HEK293T (cell line): ENCODE measurements at regions not wholly inside any gene's neighbourhood (a gene's known extent, or its start where the extent isn't known, plus 50 kb on each side); places are given as distances from the start of the nearest gene placed in this dataset.

Experiments used
- CTCF ChIA-PET: fragments of 350-600 bp; formaldehyde crosslinking; extraction: SDS; loops from one replicate; lab custom pipeline; 2021; ENCODE audit warnings: antibody characterized with exemption, inconsistent platforms; lab: Yijun Ruan, JAX
- POLR2A ChIA-PET: fragments of 350-600 bp; formaldehyde crosslinking; extraction: SDS; loops from one replicate; lab custom pipeline; 2020; ENCODE audit warnings: antibody characterized with exemption, inconsistent platforms; lab: Yijun Ruan, JAX
- DNase-seq: peaks from one replicate; pipeline ENCODE4 v3.0.0; 2012; ENCODE audit warnings: mixed read lengths; ENCODE audit errors: extremely low spot score
- ARNT ChIP-seq: fragments of 450-650 bp; IDR thresholded peaks from 2 replicates; pipeline ENCODE4 v1.6.1; 2017; ENCODE audit warnings: mild to moderate bottlenecking
- BHLHE40 ChIP-seq: fragments of 450-650 bp; IDR thresholded peaks from 2 replicates; pipeline ENCODE4 v1.6.1; 2016; ENCODE audit warnings: mild to moderate bottlenecking, moderate library complexity, borderline replicate concordance
- CTBP1 ChIP-seq: fragments of 450-650 bp; IDR thresholded peaks from 2 replicates; pipeline ENCODE4 v1.6.1; 2016; ENCODE audit warnings: borderline replicate concordance
- ELF4 ChIP-seq: fragments of 450-650 bp; IDR thresholded peaks from 2 replicates; pipeline ENCODE4 v1.6.1; 2017; ENCODE audit warnings: antibody characterized with exemption
- FOXA1 ChIP-seq: fragments of 450-650 bp; IDR thresholded peaks from 2 replicates; pipeline ENCODE4 v1.6.1; 2016; ENCODE audit warnings: mild to moderate bottlenecking
- FOXK2 ChIP-seq: fragments of 450-650 bp; IDR thresholded peaks from 2 replicates; pipeline ENCODE4 v1.6.1; 2016; ENCODE audit warnings: mild to moderate bottlenecking
- FOXM1 ChIP-seq: fragments of 450-650 bp; IDR thresholded peaks from 2 replicates; pipeline ENCODE4 v1.6.1; 2017; ENCODE audit warnings: mild to moderate bottlenecking, borderline replicate concordance
- HDGF ChIP-seq: fragments of 450-650 bp; IDR thresholded peaks from 2 replicates; pipeline ENCODE4 v1.6.1; 2017; ENCODE audit warnings: antibody characterized with exemption, borderline replicate concordance
- L3MBTL2 ChIP-seq: fragments of 450-650 bp; conservative IDR thresholded peaks from 2 replicates; pipeline ENCODE4 v1.6.1; 2016; ENCODE audit warnings: mild to moderate bottlenecking
- LEF1 ChIP-seq: fragments of 450-650 bp; IDR thresholded peaks from 2 replicates; pipeline ENCODE4 v1.6.1; 2017; ENCODE audit warnings: mild to moderate bottlenecking, borderline replicate concordance
- NFRKB ChIP-seq: fragments of 450-650 bp; IDR thresholded peaks from 2 replicates; pipeline ENCODE4 v1.6.1; 2016; ENCODE audit warnings: mild to moderate bottlenecking, moderate library complexity
- SP1 ChIP-seq: fragments of 450-650 bp; IDR thresholded peaks from 2 replicates; pipeline ENCODE4 v1.6.1; 2017
- SUZ12 ChIP-seq: fragments of 450-650 bp; IDR thresholded peaks from 2 replicates; pipeline ENCODE4 v1.6.1; 2016; ENCODE audit warnings: mild to moderate bottlenecking
- TARDBP ChIP-seq: fragments of 450-650 bp; IDR thresholded peaks from 2 replicates; pipeline ENCODE4 v1.6.1; 2016
- ZNF384 ChIP-seq: fragments of 450-650 bp; IDR thresholded peaks from 2 replicates; pipeline ENCODE4 v1.6.1; 2016
- TF ChIP-seq, protein P1 (sequence below): fragments of 450-650 bp; IDR thresholded peaks from 2 replicates; pipeline ENCODE4 v1.6.1; 2016

DNA sequence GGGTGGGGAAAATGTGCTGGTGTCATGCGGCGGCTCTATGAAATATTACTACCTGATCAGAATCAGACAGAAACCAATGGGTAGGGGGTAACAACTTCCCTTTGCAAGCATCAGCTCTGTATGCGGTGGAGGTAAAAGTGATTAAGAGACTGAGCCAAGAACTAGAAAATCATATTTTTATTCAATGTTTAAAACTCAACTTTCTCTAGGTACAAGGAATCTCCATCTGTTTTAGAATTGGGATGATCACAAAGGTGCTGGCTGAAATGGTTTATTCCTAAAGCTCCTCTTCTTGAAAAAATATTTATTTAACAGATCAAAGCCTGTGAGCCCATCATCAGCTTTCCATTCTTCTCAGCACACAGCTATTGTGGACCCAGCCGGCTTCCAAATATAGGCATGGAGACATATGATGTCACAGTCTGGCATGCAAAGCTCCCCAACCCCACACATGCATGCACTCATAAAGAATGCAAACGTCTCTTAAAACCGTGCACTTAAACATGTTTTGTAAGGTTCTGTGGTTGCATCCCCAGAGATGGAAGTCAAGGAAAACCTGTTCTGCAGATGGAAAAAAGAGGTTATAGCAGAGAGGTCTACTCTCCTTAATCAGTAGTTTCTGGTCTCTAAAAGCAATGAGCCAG, 126.0 kb downstream of the SKIDA1 start:
- DNase-seq: peak; percentile 19
- ChIA-PET CTCF (no interaction called here), POLR2A (no interaction called here)
- no peak for TF ChIP-seq SUZ12

DNA sequence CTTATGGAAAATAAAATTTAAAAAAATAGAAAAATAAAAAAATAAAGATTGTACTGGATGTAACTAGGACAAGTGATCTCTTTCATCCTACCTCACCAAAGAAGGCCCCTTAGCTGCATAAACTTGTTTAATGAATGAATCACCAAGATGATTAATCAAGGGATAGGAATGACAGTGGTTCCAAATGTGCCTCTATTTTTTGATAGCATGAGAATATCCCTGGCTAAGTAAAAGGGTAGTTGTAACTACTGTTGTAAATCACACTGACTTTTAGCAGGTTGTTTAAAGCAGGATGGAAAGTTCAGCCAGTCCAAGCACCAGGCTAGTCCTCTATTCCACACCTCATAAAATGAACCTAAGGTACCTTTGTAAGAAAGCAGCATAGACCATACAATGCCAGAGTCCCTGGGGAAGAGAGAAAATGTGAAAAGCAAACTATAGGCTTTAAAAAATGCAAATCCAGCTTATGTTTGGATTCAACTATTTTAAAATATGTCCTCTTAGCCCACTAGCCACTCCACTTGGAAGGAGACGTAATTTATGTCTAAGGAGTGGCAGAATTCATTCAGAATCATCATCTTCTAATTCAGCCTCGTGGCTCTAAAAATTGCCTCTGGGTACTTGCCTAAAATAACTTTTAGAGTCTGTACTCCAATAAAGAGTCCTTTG, 126.8 kb downstream of the SKIDA1 start:
- POLR2A ChIA-PET: no interaction called here
- CTCF ChIA-PET: no interaction called here
- DNase-seq: no peak
- no peak for TF ChIP-seq TARDBP
- TF ChIP-seq, protein P1, sequence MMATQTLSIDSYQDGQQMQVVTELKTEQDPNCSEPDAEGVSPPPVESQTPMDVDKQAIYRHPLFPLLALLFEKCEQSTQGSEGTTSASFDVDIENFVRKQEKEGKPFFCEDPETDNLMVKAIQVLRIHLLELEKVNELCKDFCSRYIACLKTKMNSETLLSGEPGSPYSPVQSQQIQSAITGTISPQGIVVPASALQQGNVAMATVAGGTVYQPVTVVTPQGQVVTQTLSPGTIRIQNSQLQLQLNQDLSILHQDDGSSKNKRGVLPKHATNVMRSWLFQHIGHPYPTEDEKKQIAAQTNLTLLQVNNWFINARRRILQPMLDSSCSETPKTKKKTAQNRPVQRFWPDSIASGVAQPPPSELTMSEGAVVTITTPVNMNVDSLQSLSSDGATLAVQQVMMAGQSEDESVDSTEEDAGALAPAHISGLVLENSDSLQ: peak; percentile 79

DNA sequence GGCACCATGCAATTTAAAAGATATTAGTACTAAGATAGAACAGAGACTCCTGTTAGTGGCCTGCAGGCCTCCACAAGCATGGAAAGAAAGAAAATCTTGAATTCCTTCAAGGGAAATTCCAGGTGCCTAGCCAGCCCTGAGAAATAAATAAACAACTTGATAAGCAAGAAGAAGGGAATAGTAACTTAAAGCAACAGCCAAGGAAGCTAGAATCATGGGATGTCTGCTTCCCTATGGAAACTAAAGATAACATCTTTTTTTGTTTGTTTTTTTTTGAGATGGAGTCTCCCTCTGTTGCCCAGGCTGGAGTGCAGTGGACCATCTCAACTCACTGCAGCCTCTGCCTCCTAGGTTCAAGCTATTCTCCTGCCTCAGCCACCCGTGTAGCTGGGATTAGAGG, 128.6 kb downstream of the SKIDA1 start:
- ChIA-PET POLR2A (no interaction called here), CTCF (no interaction called here)
- no peak for DNase-seq
- TF ChIP-seq NFRKB (no peak), LEF1 (no peak), TARDBP (no peak), SUZ12 (no peak), FOXA1 (no peak), HDGF (no peak), FOXK2 (no peak), ELF4 (no peak), FOXM1 (no peak)
- TF ChIP-seq, protein P1: no peak

DNA sequence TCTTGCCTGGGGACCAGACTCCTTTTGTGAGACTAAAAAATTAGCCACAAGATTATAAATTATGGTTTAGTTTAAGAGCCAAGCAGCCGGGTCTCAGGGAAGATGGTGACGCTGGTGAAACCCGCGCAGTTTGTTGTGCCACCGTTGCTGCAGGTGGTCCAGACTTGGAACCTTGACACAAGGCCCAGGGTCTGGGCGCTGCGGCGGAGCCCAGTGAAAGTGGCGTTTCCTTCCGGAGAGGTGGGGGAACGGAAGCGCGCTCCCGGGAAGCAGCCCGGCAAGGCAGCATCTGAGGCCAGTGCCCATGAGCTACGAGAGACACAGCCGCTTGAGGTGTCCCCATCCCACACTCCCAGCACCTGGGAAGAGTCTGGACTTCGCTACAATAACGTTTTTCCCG, 131.6 kb downstream of the SKIDA1 start:
- ChIA-PET CTCF (no interaction called here), POLR2A (no interaction called here)
- no peak for TF ChIP-seq ELF4
- no peak for TF ChIP-seq ARNT
- TF ChIP-seq HDGF: no peak
- TF ChIP-seq FOXM1: no peak
- TF ChIP-seq FOXA1: no peak
- TF ChIP-seq ZNF384: no peak
- TF ChIP-seq SP1: no peak
- no peak for TF ChIP-seq FOXK2
- TF ChIP-seq SUZ12: no peak
- TF ChIP-seq BHLHE40: no peak
- TF ChIP-seq TARDBP: no peak
- TF ChIP-seq L3MBTL2: no peak
- TF ChIP-seq NFRKB: no peak
- TF ChIP-seq LEF1: no peak
- TF ChIP-seq, protein P1: no peak
- TF ChIP-seq CTBP1: no peak
- no peak for DNase-seq

DNA sequence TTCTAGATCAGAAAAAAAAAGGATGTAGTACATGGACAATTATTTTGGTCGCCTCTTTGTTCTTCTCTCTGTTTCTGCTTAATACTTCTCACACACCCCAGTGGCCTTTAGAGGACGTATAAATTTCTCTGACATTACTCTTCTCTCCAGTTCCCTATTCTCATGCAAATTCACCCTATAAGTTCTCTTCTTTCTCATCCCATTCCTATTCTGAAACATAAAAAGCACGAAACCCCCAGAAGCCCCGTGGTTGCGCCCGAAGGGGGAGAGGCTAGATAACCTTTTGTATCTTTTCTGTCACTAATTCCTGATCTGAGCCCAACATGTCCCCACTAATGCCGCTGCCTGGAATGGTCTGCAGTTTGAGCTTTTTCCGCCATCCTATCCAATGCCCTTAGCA, 136.9 kb downstream of the SKIDA1 start:
- POLR2A ChIA-PET: no interaction called here
- TF ChIP-seq ZNF384 (no peak), ELF4 (no peak), L3MBTL2 (no peak), NFRKB (no peak), ARNT (no peak), LEF1 (no peak), SP1 (no peak), SUZ12 (no peak), FOXA1 (no peak), HDGF (no peak), TARDBP (no peak), FOXK2 (no peak), FOXM1 (no peak), BHLHE40 (no peak), CTBP1 (no peak)
- TF ChIP-seq, protein P1: no peak
- DNase-seq: no peak
- CTCF ChIA-PET: interaction anchor here (0.6 kb wide), 1 partner anchor 226 kb away, joined by 3 read pairs; no protein-coding TSS in a partner anchor

DNA sequence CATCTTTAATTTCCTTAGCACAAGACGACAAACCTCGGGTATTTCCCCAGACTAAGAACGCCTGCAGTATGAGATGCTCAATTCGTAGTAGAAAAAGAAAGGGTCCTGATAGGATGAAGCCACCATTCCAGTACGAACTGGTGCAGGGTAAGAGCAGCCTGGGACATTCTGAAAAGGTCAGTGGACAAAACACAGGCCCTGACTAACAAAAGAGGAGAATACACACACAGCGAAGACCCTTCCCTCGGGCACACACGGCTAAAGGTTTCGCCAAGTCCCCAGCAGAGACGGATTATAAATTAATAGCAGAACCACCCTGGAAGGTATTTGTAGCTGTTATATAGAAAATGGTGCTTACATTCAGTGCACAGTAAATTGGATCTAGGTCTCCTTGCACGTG, 137.6 kb downstream of the SKIDA1 start:
- POLR2A ChIA-PET: no interaction called here

More for the DNA sequence above, 137.6 kb downstream of the SKIDA1 start:
- TF ChIP-seq ZNF384 (no peak), LEF1 (no peak), FOXM1 (no peak), SP1 (no peak), NFRKB (no peak), BHLHE40 (no peak), L3MBTL2 (no peak)
- CTCF ChIA-PET: interaction anchor here (0.6 kb wide), 1 partner anchor 227 kb away, joined by 3 read pairs; no protein-coding TSS in a partner anchor
- DNase-seq: no peak
